ENCODE measurements at regions not wholly inside any gene's neighbourhood (a gene's known extent, or its start where the extent isn't known, plus 50 kb on each side); places are given as distances from the start of the nearest gene placed in this dataset.

GRCh38 chr6:79134699-79135474, 56.8 kb upstream of the PHIP start:
- TF ChIP-seq CTCF (IDR thresholded peaks at IDR 0.05) (no peak), POLR2AphosphoS5 (IDR thresholded peaks at IDR 0.05) (no peak)
